HFF-Myc (cell line): ENCODE measurements at regions not wholly inside any gene's neighbourhood (a gene's known extent, or its start where the extent isn't known, plus 50 kb on each side); places are given as distances from the start of the nearest gene placed in this dataset.

Source experiments
- DNase-seq: peaks from one replicate; pipeline ENCODE4 v3.0.0-alpha.2; 2011; ENCODE audit warnings: low read depth; ENCODE audit errors: extremely low read depth
- H3K4me3 ChIP-seq: replicated peaks from 2 replicates; pipeline ENCODE4 v1.5.1; 2011; ENCODE audit warnings: low read depth, mild to moderate bottlenecking, control low read depth, low read length
- CTCF ChIP-seq: IDR thresholded peaks from 2 replicates; pipeline ENCODE4 v1.5.1; 2012; ENCODE audit warnings: mild to moderate bottlenecking, low read depth, low read length, control low read depth; ENCODE audit errors: missing control alignments

DNA sequence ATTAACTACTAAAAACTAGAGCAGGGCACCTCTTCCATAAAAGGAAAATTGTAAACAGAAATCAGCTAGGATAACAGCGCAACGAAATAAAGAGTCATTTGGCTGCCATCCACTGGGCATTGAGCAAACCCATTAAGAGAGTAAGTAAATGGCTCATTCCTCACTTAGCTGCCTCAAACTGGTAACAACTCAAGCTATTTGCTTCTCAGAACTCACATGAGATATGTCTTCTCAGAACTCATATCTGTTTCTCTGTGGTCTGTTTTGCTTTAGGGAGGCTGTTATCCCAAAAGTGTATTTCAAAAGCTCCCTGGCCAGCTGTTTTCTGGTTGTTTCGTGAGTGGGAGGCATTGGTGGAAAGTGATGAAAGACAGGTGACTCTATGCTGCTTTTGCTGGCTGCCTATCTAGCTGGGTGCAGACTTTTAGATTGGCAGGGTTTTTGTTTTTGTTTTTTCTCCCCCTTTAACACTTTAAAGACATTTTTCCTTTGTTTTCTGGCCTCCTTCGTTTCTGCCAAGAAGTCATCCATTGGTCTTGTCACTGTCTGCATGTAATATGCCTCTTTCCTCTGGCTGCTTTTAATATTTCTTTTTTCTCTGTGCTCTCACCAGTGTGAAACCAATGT, 269.2 kb upstream of the RGS18 start:
- TF ChIP-seq CTCF: no peak
- no peak overlapping the region for H3K4me3 ChIP-seq
- no peak for DNase-seq

DNA sequence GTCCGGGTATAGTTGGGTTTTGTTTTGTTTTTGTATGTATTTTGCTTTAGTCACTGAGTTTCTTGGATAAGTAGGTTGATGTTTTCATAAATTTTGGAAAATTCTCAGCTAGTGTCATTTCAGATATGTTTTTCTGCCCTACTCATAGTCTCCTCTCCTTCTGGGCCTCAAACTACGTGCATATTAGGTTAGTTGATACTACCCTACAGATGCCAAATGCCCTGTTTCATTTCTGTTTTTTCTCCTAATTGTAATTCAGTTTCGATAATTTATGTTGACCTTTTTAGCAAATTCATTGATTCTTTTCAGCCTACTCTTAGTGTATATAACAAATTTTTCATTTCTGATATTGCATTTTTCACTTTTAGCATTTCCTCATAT, 268.6 kb upstream of the RGS18 start:
- no peak for TF ChIP-seq CTCF
- no peak for DNase-seq
- no peak overlapping the region for H3K4me3 ChIP-seq

DNA sequence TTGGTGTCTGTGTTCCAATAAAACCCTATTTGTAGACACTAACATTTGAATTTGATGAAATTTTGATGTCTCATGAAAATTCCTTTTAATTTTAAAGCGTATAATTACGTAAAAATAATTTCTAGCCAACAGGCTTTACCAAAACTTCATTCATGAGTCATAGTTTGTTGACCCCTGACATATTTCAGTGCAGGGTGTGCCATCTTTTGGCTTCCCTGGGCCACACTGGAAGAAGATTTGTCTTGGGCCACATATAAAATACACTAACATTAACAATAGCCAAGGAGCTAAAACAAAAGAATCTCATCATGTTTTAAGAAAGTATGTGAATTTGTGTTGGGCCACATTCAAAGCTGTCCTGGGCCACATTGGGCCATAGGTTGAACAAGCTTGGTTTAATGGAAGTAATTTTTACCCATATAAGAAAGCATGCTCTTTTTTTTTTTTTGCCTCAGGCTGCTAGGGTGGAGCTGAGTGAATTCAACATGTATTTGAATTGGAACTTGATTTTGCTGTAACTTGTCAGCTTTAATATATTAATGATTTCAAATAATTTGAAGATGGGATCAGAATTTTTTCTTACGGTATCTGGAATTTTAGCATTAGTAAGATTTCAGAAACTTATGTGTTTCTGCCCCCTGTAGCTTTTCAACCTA, 267.7 kb upstream of the RGS18 start:
- DNase-seq: no peak
- H3K4me3 ChIP-seq: no peak overlapping the region
- TF ChIP-seq CTCF: no peak

DNA sequence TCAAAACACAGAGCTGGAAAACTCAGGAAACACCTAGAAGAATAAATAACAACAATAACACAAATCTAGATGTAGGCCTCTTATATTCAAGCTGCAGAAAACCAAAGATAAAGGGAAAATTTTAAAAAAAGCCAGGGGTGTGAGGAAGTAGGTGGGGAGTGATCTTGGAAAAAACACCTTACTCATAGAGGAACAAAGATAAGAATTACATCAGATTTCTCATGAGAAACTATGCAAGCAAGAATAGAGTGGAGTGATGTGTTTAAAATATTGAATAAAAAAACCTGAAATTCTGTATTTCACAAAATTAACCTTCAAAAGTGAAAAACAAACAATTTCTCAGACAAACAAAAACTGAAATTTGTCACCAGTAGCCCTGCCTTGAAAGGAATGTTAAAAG, 265.5 kb upstream of the RGS18 start:
- no peak for DNase-seq
- no peak for TF ChIP-seq CTCF

GRCh38 chr1:191895049-191895448, 263.2 kb upstream of the RGS18 start:
- H3K4me3 ChIP-seq: no peak overlapping the region
- no peak for TF ChIP-seq CTCF
- DNase-seq: no peak

More for the DNA sequence above, 265.5 kb upstream of the RGS18 start:
- no peak overlapping the region for H3K4me3 ChIP-seq

DNA sequence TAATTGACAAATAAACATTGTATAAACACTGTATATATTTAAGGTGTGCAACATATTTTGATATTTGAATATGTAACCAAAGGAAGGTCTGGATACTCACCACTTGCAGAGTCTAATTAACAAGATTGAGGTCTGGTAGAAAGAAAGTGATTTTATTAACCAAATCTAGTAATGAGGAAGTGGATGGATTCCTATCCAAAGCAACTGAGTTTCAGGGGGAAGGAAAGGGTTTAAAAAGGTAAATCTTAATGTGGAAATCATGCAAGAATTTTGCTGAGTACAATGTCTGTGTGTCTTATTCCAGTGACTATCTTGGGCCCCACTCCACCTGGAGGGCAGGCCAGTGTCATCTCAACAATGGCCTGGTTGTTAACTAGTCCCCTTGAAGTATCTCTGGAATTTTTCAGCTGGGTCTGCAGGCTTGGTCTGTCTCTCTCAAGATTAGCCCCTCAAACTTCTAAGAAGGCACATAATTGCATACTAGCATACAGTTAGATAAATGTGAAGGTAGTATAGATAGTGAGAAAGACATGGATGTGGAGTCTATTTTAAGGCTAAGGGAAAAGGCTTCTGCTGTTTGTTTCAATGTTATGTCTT, 262.7 kb upstream of the RGS18 start:
- no peak overlapping the region for H3K4me3 ChIP-seq
- TF ChIP-seq CTCF: no peak
- DNase-seq: no peak
